Tibial nerve (tissue), 4 donors: ENCODE measurements at regions not wholly inside any gene's neighbourhood (a gene's known extent, or its start where the extent isn't known, plus 50 kb on each side); places are given as distances from the start of the nearest gene placed in this dataset.

ENCODE experiments used
- CTCF ChIP-seq, 5 experiments: fragments of 200-600 bp in 3 of 5; fragments of 450-650 bp in 2 of 5; sonication (generic) in 3 of 5; IDR thresholded peaks; one replicate each; pipeline ENCODE4 v1.5.1; 2016 to 2019; ENCODE audit warnings: antibody characterized with exemption in 5 of 5, mild to moderate bottlenecking in 3 of 5, moderate library complexity in 2 of 5
- EP300 ChIP-seq, 2 donors: sonication (generic); formaldehyde crosslinking; IDR thresholded peaks; one replicate each; pipeline ENCODE4 v1.6.1; 2017; ENCODE audit warnings: antibody characterized with exemption in 2 of 2, mild to moderate bottlenecking in 1 of 2
- POLR2A ChIP-seq, 2 donors: fragments of 450-650 bp; IDR thresholded peaks; one replicate each; pipeline ENCODE4 v1.6.1; 2017; ENCODE audit warnings: antibody characterized with exemption in 2 of 2, mild to moderate bottlenecking in 2 of 2, moderate library complexity in 2 of 2

GRCh38 chr10:106175760-106176377, 988.6 kb downstream of the SORCS1 start:
- TF ChIP-seq POLR2A (IDR thresholded peaks at IDR 0.05) (no peak), CTCF (IDR thresholded peaks at IDR 0.05) (peak; percentile 31 to 54 (median 39)), EP300 (IDR thresholded peaks at IDR 0.05) (no peak)
